ENCODE measurements at regions not wholly inside any gene's neighbourhood (a gene's known extent, or its start where the extent isn't known, plus 50 kb on each side); places are given as distances from the start of the nearest gene placed in this dataset.

GRCh38 chr4:60962286-60962685 is 237.8 kb upstream of the ADGRL3 start:
- intact Hi-C loops (cut with micrococcal nuclease; ENCODE audit: unreplicated experiment) = no loop called here
- CTCF ChIA-PET = interaction anchor here (0.5 kb wide), 1 partner anchor 304 kb away, joined by 3 read pairs; no protein-coding TSS in a partner anchor
- H3K27me3 Mint-ChIP-seq (ENCODE audit: unreplicated experiment) = no peaks in the 10 kb centered on the region
- H3K4me3 Mint-ChIP-seq (ENCODE audit: low read depth, unreplicated experiment) = no peak overlapping the region
- DNase-seq = no peak
- no TSS peak for BruUV-seq (replicated peaks)
- H3K9me3 Mint-ChIP-seq (ENCODE audit: low read depth, unreplicated experiment) = peaks cover 2% of the 10 kb centered on the region
- no peaks in the 10 kb centered on the region for H3K36me3 Mint-ChIP-seq (ENCODE audit: insufficient read depth, unreplicated experiment)
- H3K4me1 Mint-ChIP-seq (ENCODE audit: low read depth, unreplicated experiment) = no peaks in the 10 kb centered on the region
- TF ChIP-seq, protein P1, sequence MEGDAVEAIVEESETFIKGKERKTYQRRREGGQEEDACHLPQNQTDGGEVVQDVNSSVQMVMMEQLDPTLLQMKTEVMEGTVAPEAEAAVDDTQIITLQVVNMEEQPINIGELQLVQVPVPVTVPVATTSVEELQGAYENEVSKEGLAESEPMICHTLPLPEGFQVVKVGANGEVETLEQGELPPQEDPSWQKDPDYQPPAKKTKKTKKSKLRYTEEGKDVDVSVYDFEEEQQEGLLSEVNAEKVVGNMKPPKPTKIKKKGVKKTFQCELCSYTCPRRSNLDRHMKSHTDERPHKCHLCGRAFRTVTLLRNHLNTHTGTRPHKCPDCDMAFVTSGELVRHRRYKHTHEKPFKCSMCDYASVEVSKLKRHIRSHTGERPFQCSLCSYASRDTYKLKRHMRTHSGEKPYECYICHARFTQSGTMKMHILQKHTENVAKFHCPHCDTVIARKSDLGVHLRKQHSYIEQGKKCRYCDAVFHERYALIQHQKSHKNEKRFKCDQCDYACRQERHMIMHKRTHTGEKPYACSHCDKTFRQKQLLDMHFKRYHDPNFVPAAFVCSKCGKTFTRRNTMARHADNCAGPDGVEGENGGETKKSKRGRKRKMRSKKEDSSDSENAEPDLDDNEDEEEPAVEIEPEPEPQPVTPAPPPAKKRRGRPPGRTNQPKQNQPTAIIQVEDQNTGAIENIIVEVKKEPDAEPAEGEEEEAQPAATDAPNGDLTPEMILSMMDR (IDR thresholded peaks at IDR 0.05; ENCODE audit: unreplicated experiment) = no peak
- H3K27ac Mint-ChIP-seq (ENCODE audit: unreplicated experiment) = no peak overlapping the region

DNA sequence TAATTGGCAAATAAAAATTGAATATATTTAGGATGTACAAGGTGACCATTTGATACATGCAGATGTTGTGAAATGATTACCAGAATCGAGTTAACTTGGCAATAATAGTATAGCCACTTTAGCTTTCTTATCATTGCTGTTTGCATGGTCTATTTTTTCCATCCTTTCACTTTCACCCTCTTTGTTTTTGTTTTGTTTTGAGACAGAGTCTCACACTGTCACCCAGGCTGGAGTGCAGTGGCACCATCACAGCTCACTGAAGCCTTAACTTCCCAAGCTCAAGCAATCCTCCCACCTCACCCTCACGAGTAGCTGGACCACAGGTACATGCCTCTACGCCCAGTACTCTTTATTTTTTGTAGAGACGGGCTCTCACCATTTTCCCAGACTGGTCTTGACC is 218.6 kb upstream of the ADGRL3 start:
- H3K9me3 Mint-ChIP-seq (ENCODE audit: low read depth, unreplicated experiment) = peaks cover 4% of the 10 kb centered on the region
- no peaks in the 10 kb centered on the region for H3K4me1 Mint-ChIP-seq (ENCODE audit: low read depth, unreplicated experiment)
- H3K27ac Mint-ChIP-seq (ENCODE audit: unreplicated experiment) = no peak overlapping the region
- CTCF ChIA-PET = no interaction called here
- no peaks in the 10 kb centered on the region for H3K27me3 Mint-ChIP-seq (ENCODE audit: unreplicated experiment)
- intact Hi-C loops (cut with micrococcal nuclease; ENCODE audit: unreplicated experiment) = no loop called here
- TF ChIP-seq, protein P1 (IDR thresholded peaks at IDR 0.05; ENCODE audit: unreplicated experiment) = no peak
- no TSS peak for BruUV-seq (replicated peaks)
- DNase-seq = no peak
- H3K36me3 Mint-ChIP-seq (ENCODE audit: insufficient read depth, unreplicated experiment) = no peaks in the 10 kb centered on the region
- no peak overlapping the region for H3K4me3 Mint-ChIP-seq (ENCODE audit: low read depth, unreplicated experiment)

DNA sequence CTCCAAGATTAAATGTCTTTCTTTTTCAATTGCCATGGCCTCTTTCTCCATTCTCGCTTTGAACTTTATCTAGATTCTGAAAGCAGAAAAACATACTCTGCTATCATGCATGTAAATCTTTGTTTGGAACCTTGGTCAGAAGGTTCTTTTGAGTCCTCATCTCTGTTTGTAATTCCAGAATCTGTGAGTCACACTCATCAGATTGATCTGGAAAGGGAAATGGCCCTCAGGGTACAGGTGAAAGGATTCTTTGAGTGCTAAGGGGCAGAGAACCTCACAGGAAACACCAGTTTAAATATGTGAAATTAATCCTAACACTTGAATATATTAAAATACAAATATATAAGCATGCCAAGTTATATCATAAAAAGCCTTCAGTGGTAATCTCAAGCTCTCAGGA is 211.0 kb upstream of the ADGRL3 start:
- Mint-ChIP-seq H3K27me3 (ENCODE audit: unreplicated experiment) (no peaks in the 10 kb centered on the region), H3K4me1 (ENCODE audit: low read depth, unreplicated experiment) (no peaks in the 10 kb centered on the region), H3K4me3 (ENCODE audit: low read depth, unreplicated experiment) (no peak overlapping the region), H3K27ac (ENCODE audit: unreplicated experiment) (no peak overlapping the region), H3K36me3 (ENCODE audit: insufficient read depth, unreplicated experiment) (no peaks in the 10 kb centered on the region), H3K9me3 (ENCODE audit: low read depth, unreplicated experiment) (no peaks in the 10 kb centered on the region)
- TF ChIP-seq, protein P1 (IDR thresholded peaks at IDR 0.05; ENCODE audit: unreplicated experiment) = no peak
- intact Hi-C loops (cut with micrococcal nuclease; ENCODE audit: unreplicated experiment) = no loop called here
- BruUV-seq (replicated peaks) = no TSS peak
- CTCF ChIA-PET = no interaction called here
- DNase-seq = no peak

- TF ChIP-seq, protein P1 (IDR thresholded peaks at IDR 0.05; ENCODE audit: unreplicated experiment) = no peak
- intact Hi-C loops (cut with micrococcal nuclease; ENCODE audit: unreplicated experiment) = no loop called here
- no peaks in the 10 kb centered on the region for H3K4me1 Mint-ChIP-seq (ENCODE audit: low read depth, unreplicated experiment)
- H3K27ac Mint-ChIP-seq (ENCODE audit: unreplicated experiment) = no peak overlapping the region
- CTCF ChIA-PET = no interaction called here
- H3K4me3 Mint-ChIP-seq (ENCODE audit: low read depth, unreplicated experiment) = no peak overlapping the region
- no peaks in the 10 kb centered on the region for H3K27me3 Mint-ChIP-seq (ENCODE audit: unreplicated experiment)
- no peaks in the 10 kb centered on the region for H3K9me3 Mint-ChIP-seq (ENCODE audit: low read depth, unreplicated experiment)
- DNase-seq = no peak
- BruUV-seq (replicated peaks) = no TSS peak
- H3K36me3 Mint-ChIP-seq (ENCODE audit: insufficient read depth, unreplicated experiment) = no peaks in the 10 kb centered on the region
Observed at GRCh38 chr4:60992037-60992436, 208.1 kb upstream of the ADGRL3 start.

Data from Calu3 (cell line).